Epidermal melanocyte (primary cell): ENCODE measurements at regions not wholly inside any gene's neighbourhood (a gene's known extent, or its start where the extent isn't known, plus 50 kb on each side); places are given as distances from the start of the nearest gene placed in this dataset.
"Not testable (repeated sequence)": the region's sequence is repeated elsewhere in the genome, so short reads cannot be mapped to it uniquely, and the experiment has no call there.

Experiments
- DNase-seq: peaks from one replicate; pipeline ENCODE4 v3.0.0; 2011; ENCODE audit warnings: low spot score; ENCODE audit not compliant: insufficient read length

- DNase-seq: not testable (repeated sequence)
These were observed 429.5 kb downstream of the RWDD3 start for GRCh38 chr1:95663530-95663929.

DNA sequence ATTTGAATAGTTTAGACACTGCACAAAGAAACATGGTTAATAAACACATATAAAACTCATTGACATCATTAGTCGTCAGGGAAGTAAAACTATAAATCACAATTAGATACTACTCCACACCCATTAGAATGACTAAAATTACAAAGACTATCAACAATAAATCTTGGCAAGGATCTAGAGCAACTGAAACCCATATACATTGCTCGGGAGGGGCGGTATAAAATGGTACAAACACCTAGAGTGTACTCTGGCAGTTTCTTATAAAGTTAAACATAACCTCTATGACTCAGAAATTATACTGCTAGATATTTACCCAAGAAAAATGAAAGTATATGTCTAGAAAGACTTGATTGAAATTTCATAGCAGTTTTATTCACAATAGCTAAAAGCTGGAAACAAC lies 434.2 kb downstream of the RWDD3 start:
- no peak for DNase-seq

DNA sequence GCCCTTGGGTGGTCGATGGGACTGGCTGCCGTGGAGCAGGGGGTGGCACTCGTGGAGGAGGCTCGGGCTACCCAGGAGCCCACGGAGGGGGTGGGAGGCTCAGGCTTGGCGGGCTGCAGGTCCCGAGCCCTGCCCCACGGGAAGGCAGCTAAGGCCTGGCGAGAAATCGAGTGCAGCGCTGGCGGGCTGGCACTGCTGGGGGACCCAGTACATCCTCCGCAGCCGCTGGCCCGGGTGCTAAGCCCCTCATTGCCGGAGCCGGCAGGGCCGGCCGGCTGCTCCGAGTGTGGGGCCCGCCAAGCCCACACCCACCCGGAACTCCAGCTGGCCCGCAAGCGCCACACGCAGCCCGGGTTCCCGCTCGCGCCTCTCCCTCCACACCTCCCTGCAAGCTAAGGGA lies 435.6 kb downstream of the RWDD3 start:
- not testable (repeated sequence) for DNase-seq

DNA sequence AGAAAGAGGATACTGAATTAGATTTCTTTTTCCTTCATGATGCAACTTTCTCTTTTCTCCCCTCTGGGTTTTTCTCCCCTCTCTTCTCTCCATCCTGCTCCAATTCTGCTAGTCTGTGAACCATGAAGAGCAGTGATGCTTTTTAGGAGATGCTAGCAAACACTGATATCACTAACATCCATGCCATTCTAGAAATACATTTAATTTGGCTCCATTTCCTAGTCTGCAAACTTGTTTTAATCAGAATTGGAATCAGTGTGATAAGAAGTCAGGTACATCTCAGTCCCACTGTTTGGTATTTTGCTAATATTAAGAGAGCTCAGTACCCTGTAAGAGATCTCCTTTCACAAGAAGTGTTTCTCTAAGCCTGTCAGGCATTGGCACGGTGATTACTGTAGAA lies 437.1 kb downstream of the RWDD3 start:
- no peak for DNase-seq

GRCh38 chr1:95679262-95679661 lies 445.3 kb downstream of the RWDD3 start:
- no peak for DNase-seq

DNA sequence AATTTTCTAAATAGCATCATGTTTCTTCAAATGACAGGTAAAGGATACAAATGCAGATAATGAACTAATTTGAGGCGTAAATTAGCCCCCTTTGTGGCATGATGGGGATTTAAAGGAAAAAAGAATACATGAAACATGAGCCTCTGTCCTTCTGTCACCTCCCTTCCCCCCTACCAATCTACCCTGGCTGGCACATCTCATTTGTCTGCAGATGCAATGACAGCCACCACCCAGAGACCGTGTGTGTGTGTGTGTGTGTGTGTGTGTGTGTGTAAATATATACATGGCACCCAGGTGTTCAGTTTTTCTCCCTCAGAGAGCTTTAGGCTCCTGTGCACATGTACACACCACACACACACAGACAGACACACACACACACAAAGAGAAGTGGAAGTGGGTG lies 451.1 kb downstream of the RWDD3 start:
- no peak for DNase-seq

DNA sequence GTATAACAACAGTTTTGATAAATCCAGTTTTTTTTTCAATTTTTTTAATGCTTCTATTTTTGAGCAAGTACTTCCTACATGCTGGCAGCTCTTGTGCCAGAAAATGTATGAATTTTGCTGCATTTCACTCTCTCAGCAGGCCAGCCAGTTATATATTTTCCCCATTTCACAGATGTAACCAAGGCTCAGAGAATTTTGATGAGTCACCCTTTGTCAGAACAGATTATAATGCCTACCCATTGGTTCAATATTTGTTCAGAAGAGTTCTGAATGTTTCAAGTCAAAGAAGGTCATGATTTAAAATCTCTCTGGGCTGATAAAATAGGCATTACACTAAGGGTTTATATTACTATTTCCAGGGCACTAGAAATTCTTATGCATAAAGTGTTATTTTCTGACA lies 452.2 kb downstream of the RWDD3 start:
- no peak for DNase-seq

DNA sequence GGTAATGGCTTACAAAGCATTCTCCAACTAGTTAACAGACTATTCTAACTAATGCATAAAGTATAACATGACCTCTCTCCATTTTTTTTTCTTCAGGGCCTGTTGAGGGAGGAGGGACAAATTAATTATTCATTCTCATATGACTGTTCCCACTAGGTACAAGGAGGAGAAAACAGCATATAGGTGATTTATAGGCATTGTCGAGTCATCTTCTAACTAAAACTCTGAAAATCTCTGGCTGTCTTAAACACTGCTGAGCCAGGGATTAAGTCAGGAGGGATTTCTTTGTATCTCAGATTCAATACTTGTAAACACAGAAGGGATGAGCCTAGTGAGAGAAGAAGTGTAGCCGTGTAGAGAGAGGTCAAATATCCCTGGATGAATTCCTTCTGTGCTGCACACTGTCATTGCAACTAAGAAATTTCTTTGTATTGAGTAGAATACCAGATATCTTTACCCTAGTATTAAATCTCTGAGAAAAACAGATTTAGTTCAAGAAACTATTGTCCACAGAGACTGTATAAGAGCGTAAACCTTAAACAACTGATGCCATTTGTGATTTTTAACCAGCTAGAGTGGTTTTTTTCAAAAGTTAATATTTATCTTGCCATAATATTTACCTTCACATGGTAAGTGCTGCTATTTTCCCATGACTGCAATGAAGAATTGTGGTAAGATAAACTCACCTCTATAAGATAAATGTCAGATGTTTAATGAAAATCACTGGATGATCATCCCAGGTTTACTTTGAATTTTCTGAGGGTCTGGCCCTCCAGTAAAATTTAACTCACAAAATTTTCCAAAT lies 465.3 kb downstream of the RWDD3 start:
- no peak for DNase-seq

DNA sequence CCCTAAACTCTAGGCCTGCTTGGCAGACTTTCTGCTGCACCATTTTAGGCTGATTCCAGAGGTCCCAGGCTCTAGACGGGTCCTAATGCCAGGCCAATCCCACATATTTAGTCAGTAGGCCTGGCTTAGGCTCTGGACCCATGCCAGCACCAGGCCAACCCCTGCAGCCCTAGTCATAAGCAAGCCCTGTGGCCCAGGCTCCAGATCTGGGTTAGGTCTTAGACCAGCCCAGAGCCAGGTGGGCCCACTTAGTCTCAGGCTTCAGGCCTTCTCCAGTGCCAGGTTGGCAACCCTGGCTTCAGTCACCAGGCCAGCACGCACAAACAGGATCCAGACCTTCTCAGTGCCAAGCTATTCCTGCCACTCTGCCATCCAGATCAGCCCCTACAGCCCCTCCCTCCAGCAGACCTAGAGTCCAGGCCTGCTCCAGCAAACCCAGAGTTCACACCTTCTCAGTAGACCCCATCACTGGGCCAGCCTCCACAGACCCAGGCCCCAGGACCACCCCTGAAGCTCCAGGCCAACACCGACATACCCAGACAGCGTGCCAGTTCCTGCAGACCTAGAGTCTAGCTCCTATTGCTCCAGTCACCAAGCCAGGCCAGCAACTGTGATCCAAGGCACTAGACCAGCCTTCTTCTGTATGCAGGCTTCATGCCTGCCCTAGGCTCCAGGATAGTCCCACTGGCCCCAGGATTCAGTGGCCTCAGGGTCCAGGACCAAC lies 467.6 kb downstream of the RWDD3 start:
- no peak for DNase-seq

DNA sequence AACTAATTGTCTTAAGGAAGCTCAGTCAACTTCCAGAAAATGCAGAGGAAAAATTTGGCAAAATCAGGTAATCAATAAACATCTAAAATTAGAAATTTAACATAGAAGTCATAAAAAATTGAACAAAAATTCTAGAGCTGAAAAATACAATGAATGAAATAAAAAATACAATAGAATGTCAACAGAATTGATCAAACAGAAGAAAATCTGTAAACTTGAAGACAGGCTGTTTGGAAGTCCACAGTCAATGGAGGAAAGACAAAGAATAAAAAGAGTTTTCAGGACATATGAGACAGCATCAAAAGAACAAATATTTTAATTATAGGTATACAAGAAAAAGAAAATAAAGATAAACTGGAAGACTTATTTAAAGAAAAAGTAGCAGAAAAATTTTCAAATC lies 469.0 kb downstream of the RWDD3 start:
- DNase-seq: no peak

DNA sequence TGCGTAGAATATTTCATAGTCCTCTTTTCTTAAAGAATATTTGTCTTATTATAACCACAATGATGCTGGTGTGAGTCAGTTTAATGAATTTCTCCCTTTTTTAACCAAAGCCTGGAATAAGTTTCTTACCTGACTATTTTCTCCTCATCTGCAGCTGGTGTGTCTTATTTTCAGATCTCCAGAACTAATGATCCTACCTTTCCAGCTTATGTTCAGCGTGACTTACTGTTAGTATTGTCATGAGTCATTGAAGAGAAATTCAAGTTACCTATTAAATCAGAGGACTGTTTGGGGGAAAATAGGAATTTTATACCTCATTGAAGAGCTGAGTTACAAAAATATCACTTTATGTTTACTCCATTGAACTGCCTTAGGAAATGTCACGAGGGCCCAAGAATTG lies 482.1 kb downstream of the RWDD3 start:
- no peak for DNase-seq

DNA sequence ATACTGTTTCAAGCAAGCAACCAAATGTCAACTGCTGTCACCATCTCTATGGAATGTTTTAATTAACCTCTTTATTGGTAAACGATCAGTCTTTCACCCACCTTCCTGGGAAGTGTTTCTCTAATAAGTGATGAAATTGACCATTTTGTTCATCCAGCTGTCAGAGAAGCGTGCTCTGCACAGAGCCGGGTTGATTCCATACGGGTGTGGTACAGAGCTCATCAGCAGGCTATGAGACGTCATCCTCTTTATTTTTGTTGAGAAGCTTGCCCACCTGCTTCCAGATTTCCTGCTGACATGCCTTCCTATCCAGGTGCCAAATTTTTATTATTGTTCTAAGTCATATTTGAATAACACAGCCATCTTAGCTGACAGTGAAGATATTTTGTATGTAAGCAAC lies 482.5 kb downstream of the RWDD3 start:
- DNase-seq: no peak

GRCh38 chr1:95723346-95723745 lies 489.3 kb downstream of the RWDD3 start:
- no peak for DNase-seq

DNA sequence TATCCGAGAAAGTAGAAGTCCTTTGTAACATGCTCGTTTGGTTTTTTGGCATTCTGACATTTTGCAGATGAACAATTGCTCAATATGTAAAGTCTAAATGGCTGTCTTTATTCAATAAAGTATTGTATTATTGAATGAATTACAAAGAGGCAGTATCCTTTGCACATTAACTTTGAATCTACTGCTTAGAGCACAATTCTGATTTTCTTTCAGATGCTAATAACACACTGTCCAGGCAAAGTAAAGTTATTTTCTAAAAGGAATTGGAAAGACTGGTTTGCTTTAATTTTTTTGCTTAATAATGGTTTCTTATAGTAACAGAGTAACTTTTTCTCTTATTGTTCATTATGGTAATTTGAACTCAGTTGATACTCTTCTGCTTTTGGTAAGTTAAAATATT lies 494.8 kb downstream of the RWDD3 start:
- DNase-seq: no peak

GRCh38 chr1:95730986-95731385 lies 497.0 kb downstream of the RWDD3 start:
- DNase-seq: no peak

- no peak for DNase-seq
These were observed 497.5 kb downstream of the RWDD3 start for GRCh38 chr1:95731466-95731865.

- no peak for DNase-seq
These were observed 499.0 kb downstream of the RWDD3 start for GRCh38 chr1:95733031-95733430.

DNA sequence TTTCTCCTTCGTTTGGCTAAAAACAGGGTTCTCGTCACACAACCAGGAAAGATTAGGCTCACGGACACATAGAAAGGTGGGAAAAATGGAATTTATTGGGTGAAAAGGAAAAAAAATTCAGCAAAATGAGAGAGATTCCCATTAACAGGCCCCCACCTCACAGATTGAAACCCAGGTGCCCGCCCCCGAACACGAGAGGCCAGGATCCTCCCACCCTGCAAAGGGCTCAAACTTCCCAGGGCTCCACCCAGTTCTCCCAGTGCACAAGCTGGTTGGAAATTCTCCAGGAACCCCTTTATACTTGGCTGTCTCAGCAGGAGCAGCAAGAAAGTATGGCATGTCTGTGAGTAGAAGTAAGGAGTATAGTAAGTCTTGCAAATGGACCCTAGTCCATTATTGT lies 499.7 kb downstream of the RWDD3 start:
- DNase-seq: no peak

GRCh38 chr1:95734560-95734959 lies 500.6 kb downstream of the RWDD3 start:
- no peak for DNase-seq

GRCh38 chr1:95742591-95743089 lies 508.6 kb downstream of the RWDD3 start:
- DNase-seq: no peak

DNA sequence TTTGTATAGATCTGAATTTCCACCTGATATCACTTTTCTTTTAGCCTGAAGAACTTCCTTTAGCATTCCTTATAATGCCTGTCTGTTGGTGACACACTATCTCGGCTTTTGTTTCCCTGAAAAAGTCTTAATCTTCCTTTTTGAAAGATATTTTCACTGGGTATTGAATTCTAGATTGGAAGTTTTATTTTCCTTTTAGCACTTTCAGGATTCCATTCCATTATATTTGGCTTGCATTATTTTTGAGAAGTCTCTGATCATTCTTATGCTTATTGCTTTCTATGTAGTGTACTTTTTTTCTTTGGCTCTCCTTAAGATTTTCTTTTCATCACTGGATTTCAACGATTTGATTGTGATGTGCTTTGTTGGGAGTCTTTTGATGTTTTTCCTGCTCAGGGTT lies 510.7 kb downstream of the RWDD3 start:
- DNase-seq: no peak

DNA sequence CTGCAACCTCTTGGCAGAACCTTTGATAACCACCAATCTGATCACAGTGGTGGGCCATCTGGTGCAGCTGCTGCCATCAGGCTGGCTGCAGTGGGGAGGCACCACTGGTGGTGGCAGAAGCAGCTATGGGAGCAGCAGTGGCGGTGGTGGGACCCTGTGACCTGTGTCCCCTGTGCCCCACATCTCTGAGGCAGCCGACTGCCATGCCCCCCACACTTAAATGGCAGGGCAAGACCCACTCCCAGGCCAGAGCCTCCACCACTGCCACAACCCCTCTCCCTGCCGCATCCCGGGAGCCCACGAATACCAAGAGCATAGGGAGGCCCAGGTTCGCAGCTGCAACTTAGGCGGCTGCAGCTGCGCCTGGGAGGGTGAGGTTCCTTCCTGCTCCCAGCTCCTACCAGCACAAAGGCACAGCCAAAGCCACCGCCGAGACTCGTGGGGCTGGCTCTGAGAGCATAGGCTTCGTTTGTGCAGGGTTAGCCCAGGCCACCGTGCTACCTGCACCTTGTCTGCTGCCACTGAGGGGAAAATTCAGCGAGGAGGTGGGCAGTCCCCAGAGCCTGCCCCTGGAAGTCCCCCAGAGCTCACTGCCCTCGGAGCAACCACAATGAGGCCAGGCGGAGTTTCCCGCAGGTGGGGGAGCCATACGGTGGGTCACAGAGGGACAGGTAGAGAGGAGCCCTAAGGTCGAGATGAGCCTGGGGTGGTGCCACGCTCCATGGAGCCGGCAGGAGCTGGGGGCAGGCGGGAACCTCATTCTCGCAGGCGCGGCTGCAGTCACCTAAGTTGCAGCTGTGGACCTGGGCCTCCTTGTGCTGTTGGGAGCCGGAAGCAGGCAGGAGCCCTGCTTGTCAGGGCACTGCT lies 518.7 kb downstream of the RWDD3 start:
- DNase-seq: no peak
